Spinal cord (tissue), 9 donors: ENCODE measurements at regions not wholly inside any gene's neighbourhood (a gene's known extent, or its start where the extent isn't known, plus 50 kb on each side); places are given as distances from the start of the nearest gene placed in this dataset.

ENCODE experiments used
- DNase-seq, 6 donors: peaks; one replicate each; pipeline versions ENCODE4 v3.0.0 to v3.0.0-alpha.2; 2013 to 2015; ENCODE audit warnings: low spot score in 6 of 6, low read depth in 4 of 6
- H3K27ac ChIP-seq: one replicate; pipeline ENCODE4 v1.5.1; 2013; ENCODE audit warnings: low read depth, low read length, control low read depth
- H3K27me3 ChIP-seq: one replicate; pipeline ENCODE4 v1.6.1; 2013; ENCODE audit warnings: low read length; ENCODE audit not compliant: control insufficient read depth, insufficient read depth
- H3K36me3 ChIP-seq: one replicate; pipeline ENCODE4 v1.6.1; 2013; ENCODE audit warnings: low read length; ENCODE audit not compliant: control insufficient read depth, insufficient read depth
- H3K4me1 ChIP-seq: one replicate; pipeline ENCODE4 v1.6.1; 2013; ENCODE audit warnings: low read length; ENCODE audit not compliant: control insufficient read depth, insufficient read depth
- H3K4me3 ChIP-seq: one replicate; pipeline ENCODE4 v1.5.1; 2013; ENCODE audit warnings: low read depth, low read length, control low read depth
- H3K9me3 ChIP-seq: one replicate; pipeline ENCODE4 v1.6.1; 2013; ENCODE audit warnings: low read length; ENCODE audit not compliant: control insufficient read depth, insufficient read depth
- WGBS: methylation state at CpG from one replicate; pipeline ENCODE4 v1.1.5; 2013; ENCODE audit warnings: missing lambda C conversion rate; ENCODE audit not compliant: insufficient coverage; 5-methylcytosine and 5-hydroxymethylcytosine counted together
- donor health status: healthy.

DNA sequence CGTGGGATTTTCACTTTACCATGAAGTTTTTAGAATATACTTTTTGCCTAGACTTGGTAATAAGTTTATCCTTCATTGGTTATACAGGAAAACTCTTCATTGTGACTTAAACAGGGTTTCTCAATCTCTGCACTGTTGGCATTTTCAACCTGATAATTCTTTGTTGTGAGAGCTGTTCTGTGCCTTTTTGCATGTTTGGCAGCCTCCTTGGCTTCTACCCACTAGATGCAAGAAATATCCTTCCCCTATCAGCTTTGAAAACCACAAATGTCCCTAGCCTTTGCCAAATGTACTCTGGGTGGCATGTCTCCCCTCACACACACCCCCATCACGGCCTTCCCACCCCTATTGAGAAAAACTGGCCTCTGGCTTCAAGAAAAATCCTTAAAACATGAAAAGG, 180.9 kb downstream of the ESM1 start:
- DNase-seq = no peak
- no peaks in the 10 kb centered on the region for H3K27me3 ChIP-seq
- WGBS = no CpG with 5 or more reads among the region's 2 CpGs
- no peak overlapping the region for H3K27ac ChIP-seq
- H3K4me3 ChIP-seq = no peak overlapping the region
- H3K4me1 ChIP-seq = no peaks in the 10 kb centered on the region
- H3K36me3 ChIP-seq = no peaks in the 10 kb centered on the region
- H3K9me3 ChIP-seq = no peaks in the 10 kb centered on the region

DNA sequence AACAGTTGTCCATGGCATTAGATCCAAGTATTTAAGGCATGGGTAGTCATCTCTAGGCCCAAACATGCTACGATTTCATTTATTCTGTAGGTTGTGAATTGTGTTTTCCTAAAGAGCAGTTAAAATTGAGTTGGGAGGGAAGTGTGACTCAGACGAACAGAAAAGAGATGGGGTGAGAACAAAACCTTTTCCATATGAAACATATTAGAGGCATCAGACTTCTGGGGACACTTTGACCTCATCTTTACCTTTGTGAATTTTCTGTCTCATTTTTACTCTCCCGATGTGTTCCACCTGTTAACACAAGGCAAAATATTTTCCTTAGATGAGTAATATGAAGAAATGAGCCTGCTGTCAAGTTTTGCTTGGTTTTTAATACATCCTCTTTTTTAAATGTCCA, 181.3 kb downstream of the ESM1 start:
- Histone ChIP-seq H3K27ac (no peak overlapping the region), H3K4me3 (no peak overlapping the region), H3K9me3 (no peaks in the 10 kb centered on the region), H3K27me3 (no peaks in the 10 kb centered on the region), H3K36me3 (no peaks in the 10 kb centered on the region), H3K4me1 (no peaks in the 10 kb centered on the region)
- no CpG with 5 or more reads among the region's 3 CpGs for WGBS
- DNase-seq = no peak

DNA sequence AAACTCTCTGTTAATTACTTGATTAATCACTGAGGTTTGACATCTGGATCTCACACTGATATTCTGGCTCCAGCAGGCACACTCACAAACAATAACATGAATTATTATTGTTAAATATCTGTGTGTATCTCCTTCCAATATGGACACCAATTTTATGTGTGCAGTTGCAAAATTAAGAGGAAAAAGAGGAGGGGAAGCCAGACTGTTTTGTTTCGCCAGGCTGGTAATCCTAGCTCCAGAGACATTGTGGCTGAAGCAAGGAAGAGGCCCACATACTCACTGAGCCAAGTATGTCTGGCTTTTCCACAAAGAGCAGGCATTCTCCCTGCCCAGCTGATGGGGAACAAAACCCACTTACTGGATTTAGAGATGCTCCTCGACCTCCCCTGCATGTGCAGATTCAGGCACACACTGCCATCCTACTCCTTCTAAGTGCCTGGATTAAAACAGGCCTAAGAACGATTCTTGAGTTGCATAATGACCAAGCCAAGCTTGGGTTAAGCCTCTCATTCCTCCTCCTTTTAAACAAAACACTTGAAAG, 181.9 kb downstream of the ESM1 start:
- no peaks in the 10 kb centered on the region for H3K4me1 ChIP-seq
- DNase-seq = no peak
- H3K27ac ChIP-seq = no peak overlapping the region
- no peak overlapping the region for H3K4me3 ChIP-seq
- no peaks in the 10 kb centered on the region for H3K27me3 ChIP-seq
- no peaks in the 10 kb centered on the region for H3K36me3 ChIP-seq
- 57% methylated on average over 1 of the region's 3 CpGs for WGBS
- H3K9me3 ChIP-seq = no peaks in the 10 kb centered on the region

DNA sequence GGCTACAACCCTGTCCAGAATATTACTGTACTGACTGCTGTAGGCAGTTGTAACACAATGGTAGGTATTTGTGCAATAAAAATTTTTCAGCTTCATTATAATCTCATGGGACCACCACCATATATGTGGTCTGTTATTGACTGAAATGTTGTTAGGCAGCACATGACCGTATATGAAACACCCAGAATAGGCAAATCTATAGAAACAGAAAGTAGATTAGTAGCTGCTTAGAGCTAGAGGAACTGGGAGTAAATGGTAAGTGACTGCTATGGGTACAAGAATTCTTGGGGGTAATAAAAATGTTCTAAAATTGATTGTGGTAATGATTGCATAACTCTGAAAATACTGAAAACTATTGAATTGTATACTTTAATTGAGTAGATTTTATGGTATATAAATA, 185.7 kb downstream of the ESM1 start:
- Histone ChIP-seq H3K27ac (no peak overlapping the region), H3K36me3 (no peaks in the 10 kb centered on the region), H3K27me3 (no peaks in the 10 kb centered on the region), H3K9me3 (no peaks in the 10 kb centered on the region), H3K4me3 (no peak overlapping the region), H3K4me1 (no peaks in the 10 kb centered on the region)
- WGBS = no CpG with 5 or more reads among the region's 1 CpG
- no peak for DNase-seq

DNA sequence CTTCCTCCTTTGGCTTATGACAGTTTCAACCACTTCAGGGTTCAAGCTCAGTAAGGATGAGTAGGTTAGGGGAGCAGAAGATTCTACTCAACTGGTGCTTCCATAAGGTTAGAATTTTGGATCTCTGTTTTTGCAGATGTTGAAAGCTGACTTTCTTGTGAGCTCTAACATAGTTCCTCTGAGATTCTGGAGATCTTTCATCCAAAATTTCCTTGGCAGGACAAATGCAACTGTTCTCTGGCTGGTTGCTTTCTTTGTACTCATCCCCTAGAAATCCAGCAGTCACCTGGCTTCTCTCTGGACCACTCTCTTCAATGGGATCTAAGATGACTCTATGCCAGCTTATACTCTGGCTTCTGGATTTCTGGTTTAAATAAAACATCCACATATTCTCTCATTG, 189.6 kb downstream of the ESM1 start:
- no peak overlapping the region for H3K27ac ChIP-seq
- no peak for DNase-seq
- H3K27me3 ChIP-seq = no peaks in the 10 kb centered on the region
- H3K9me3 ChIP-seq = no peaks in the 10 kb centered on the region
- no peaks in the 10 kb centered on the region for H3K36me3 ChIP-seq
- no peak overlapping the region for H3K4me3 ChIP-seq
- no peaks in the 10 kb centered on the region for H3K4me1 ChIP-seq

- no peak overlapping the region for H3K4me3 ChIP-seq
- no peak for DNase-seq
- H3K27me3 ChIP-seq = no peaks in the 10 kb centered on the region
Observed at GRCh38 chr5:54795284-54795683, 190.1 kb downstream of the ESM1 start.

GRCh38 chr5:54794135-54794975, 191.0 kb downstream of the ESM1 start:
- no peak for DNase-seq
- WGBS = 97% methylated on average over 4 of the region's 7 CpGs
- no peak overlapping the region for H3K4me3 ChIP-seq
- H3K27me3 ChIP-seq = no peaks in the 10 kb centered on the region
- H3K9me3 ChIP-seq = no peaks in the 10 kb centered on the region
- peak overlapping the region; percentile 37 for H3K27ac ChIP-seq
- H3K4me1 ChIP-seq = no peaks in the 10 kb centered on the region
- H3K36me3 ChIP-seq = no peaks in the 10 kb centered on the region

More at GRCh38 chr5:54795284-54795683, 190.1 kb downstream of the ESM1 start:
- Histone ChIP-seq H3K36me3 (no peaks in the 10 kb centered on the region), H3K4me1 (no peaks in the 10 kb centered on the region), H3K27ac (no peak overlapping the region), H3K9me3 (no peaks in the 10 kb centered on the region)

DNA sequence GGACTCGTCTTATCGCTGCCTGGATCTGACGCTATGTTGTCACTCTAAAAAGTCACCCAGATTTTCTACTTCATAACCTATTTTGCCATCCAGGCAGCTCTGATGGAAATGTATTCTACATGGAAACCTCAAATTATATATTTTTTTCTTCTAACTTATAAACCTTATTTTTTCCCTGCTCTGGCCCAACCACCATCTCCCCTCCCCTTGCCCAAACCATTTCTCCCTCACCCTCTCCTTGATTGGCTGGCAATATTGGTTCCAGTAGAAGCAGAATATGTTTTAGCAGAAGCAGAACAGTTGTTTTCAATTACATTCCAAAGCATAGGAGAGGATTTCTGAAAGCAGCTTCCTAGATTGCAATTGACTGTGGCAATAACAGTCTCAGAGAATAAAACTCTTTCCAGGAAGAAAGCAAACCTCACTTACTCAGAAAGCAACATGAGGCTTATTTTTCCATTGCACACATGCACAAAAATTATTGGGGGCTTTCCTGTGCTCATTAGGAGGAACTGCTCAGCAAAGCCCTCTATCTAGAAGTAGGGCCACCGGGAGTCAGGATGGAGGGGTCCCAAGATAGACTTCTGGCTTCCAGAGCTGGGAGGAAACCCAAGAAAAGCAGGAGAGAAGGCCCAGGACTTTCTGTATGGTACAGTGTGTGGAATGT, 191.8 kb downstream of the ESM1 start:
- DNase-seq = peak in 1 of 6 donors; percentile 38
- Histone ChIP-seq H3K27me3 (no peaks in the 10 kb centered on the region), H3K9me3 (no peaks in the 10 kb centered on the region), H3K27ac (peak overlapping the region; percentile 13), H3K4me1 (no peaks in the 10 kb centered on the region), H3K4me3 (no peak overlapping the region), H3K36me3 (no peaks in the 10 kb centered on the region)
- WGBS = no CpG with 5 or more reads among the region's 4 CpGs

GRCh38 chr5:54792611-54793404, 192.6 kb downstream of the ESM1 start:
- H3K27ac ChIP-seq = peak overlapping the region; percentile 13
- no peak for DNase-seq

More at GRCh38 chr5:54792611-54793404, 192.6 kb downstream of the ESM1 start:
- Histone ChIP-seq H3K9me3 (no peaks in the 10 kb centered on the region), H3K27me3 (no peaks in the 10 kb centered on the region), H3K36me3 (no peaks in the 10 kb centered on the region), H3K4me3 (no peak overlapping the region), H3K4me1 (no peaks in the 10 kb centered on the region)
- no CpG with 5 or more reads among the region's 2 CpGs for WGBS
